ENCODE measurements at regions not wholly inside any gene's neighbourhood (a gene's known extent, or its start where the extent isn't known, plus 50 kb on each side); places are given as distances from the start of the nearest gene placed in this dataset.

DNA sequence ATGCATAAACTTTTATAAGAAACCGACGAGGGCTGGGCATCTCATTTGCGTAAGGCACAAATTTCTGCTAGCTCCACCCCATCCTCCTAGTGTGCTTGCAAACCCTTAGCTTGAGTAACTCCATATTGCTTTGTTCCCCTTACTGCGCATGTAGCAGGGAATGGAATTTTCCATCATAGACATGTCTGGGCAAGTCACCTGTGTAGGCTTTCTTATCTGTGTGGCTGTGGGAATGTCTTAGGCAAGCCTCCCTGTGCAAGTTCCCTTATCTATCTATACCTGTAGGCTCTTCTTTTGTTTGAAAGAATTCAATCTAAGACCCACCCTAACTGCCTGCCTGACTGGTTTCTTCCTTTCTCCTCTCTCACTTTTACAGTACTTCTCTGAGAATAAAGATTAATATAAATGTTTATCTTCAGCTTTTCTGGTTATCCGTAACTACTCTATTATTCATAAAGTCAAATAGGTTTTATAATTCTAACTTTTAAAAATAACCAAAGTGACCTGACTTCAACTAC, 217.6 kb upstream of the FIGN start:
- TF ChIP-seq, protein P1, sequence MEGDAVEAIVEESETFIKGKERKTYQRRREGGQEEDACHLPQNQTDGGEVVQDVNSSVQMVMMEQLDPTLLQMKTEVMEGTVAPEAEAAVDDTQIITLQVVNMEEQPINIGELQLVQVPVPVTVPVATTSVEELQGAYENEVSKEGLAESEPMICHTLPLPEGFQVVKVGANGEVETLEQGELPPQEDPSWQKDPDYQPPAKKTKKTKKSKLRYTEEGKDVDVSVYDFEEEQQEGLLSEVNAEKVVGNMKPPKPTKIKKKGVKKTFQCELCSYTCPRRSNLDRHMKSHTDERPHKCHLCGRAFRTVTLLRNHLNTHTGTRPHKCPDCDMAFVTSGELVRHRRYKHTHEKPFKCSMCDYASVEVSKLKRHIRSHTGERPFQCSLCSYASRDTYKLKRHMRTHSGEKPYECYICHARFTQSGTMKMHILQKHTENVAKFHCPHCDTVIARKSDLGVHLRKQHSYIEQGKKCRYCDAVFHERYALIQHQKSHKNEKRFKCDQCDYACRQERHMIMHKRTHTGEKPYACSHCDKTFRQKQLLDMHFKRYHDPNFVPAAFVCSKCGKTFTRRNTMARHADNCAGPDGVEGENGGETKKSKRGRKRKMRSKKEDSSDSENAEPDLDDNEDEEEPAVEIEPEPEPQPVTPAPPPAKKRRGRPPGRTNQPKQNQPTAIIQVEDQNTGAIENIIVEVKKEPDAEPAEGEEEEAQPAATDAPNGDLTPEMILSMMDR (IDR thresholded peaks at IDR 0.05; ENCODE audit: control insufficient read depth, extremely low read depth, insufficient read depth): no peak
- DNase-seq (ENCODE audit: low read depth): no peak
- H3K4me3 ChIP-seq (ENCODE audit: low read depth, low read length): no peak overlapping the region

DNA sequence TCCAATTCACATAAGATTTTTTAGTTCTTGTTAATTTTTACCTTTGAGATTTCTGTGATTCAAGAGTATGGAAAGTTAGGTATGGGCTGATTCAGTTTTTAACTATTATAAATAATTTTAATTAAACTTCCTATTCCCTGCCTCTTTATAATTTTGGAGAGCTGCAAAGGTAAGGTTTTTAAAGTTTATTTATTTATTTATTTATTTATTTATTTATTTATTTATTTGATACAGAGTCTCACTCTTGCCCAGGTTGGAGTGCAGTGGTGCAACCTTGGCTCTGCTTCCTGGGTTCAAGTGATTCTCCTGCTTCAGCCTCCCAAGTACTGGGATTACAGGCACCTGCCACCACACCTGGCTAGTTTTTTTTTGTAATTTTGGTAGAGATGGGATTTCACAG, 215.5 kb upstream of the FIGN start:
- TF ChIP-seq, protein P1 (IDR thresholded peaks at IDR 0.05; ENCODE audit: control insufficient read depth, extremely low read depth, insufficient read depth): no peak
- DNase-seq (ENCODE audit: low read depth): no peak
- no peak overlapping the region for H3K4me3 ChIP-seq (ENCODE audit: low read depth, low read length)

DNA sequence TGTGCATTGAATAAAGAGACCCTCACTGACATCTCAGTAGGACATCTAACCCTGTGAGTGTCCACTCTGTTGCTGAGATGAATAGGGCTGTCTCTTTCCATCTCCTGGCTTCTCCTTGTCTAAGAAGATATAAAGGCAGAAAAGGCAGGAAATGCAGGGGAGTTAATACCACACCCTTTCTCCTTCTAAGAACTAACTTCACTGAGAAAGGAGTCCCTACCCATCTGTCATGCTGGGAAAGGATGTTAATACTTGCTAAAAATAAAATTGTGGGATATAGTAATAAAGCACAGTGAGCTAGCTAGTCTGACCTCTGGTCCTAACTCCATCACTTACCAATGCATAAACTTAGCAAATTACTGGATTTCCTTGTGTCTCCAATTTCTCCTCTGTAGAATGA, 213.9 kb upstream of the FIGN start:
- no peak for DNase-seq (ENCODE audit: low read depth)
- no peak overlapping the region for H3K4me3 ChIP-seq (ENCODE audit: low read depth, low read length)
- TF ChIP-seq, protein P1 (IDR thresholded peaks at IDR 0.05; ENCODE audit: control insufficient read depth, extremely low read depth, insufficient read depth): no peak

DNA sequence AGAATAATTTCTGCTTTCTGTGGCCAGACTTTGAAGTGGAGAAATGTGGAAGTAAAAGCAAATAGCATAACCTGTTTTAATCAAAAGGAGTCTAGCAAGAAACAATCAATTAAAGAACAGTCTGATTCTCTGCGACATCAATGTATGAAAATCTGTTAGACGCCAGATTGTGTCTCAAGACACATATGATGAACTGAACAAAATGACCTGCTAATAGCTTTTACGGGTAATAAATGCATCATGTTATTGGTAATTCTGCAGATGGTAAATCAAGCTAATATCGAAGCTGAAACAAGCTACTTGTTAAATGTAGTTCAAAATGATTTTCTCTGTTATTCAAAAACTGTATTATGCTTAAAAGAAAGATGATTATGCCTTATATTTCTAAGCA, 208.5 kb upstream of the FIGN start:
- H3K4me3 ChIP-seq (ENCODE audit: low read depth, low read length): no peak overlapping the region
- TF ChIP-seq, protein P1 (IDR thresholded peaks at IDR 0.05; ENCODE audit: control insufficient read depth, extremely low read depth, insufficient read depth): no peak
- DNase-seq (ENCODE audit: low read depth): no peak

DNA sequence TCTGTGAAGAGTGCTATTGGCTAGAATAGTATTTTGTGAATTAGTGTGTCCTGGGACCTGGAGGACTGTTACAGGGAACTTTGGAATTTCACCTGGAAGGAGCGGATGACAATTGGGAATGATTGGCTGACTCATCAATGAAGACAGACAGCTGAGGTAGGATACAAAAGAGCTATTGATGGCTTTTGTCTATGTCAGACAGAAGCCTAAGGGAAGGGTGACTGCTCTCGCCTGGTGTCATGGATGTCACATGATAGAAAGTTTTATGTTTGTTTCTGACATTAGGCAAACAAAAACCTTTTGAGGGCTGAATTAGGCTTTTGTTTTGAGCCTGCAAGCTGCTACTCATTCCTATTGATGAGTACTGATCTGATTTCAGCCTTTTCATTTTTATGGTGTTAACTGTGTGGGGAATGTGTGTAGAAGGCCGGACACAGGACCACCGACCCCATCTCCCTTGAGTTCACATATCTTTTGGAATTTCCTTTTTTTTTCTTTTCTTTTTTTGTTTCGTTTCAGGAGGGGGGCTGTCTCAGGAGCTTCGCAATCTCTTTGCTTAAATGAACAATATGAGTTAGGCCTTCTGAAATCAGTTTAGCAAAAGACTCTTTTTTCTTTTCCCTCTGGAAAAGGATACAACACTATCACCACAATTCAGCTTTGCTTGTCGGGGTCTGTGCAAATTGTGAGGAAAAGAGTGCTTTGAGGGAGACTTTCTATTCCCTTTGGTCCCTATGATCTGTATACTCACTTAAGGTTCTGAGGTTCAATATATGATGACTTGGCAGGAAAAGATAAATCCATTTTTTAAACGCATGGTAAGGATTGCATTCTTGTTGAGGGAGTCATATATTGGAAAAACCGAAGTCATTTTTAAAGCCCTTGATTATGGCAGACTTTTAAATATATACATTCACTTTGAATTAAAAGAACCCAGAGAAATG, 207.9 kb upstream of the FIGN start:
- H3K4me3 ChIP-seq (ENCODE audit: low read depth, low read length): no peak overlapping the region
- no peak for DNase-seq (ENCODE audit: low read depth)
- TF ChIP-seq, protein P1 (IDR thresholded peaks at IDR 0.05; ENCODE audit: control insufficient read depth, extremely low read depth, insufficient read depth): no peak

DNA sequence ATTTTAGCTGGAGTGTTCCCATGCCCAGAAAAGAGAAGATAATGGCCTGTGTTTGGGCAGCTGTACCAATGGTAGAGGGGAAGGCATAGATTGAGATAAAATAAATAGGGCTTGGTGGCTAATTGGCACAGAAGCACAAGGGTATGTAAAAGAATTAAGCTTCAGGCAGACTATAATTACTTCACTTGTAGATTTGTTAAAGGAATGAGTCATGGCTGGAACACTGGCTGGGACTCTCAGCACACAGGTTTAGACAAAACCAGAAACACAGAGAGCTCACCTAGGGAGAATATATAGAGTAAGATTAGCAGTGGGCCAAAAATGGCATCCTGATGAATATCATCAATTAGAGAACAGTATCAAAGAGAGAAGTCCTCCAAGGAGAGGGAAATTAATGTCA, 198.3 kb upstream of the FIGN start:
- TF ChIP-seq, protein P1 (IDR thresholded peaks at IDR 0.05; ENCODE audit: control insufficient read depth, extremely low read depth, insufficient read depth): no peak
- DNase-seq (ENCODE audit: low read depth): no peak
- no peak overlapping the region for H3K4me3 ChIP-seq (ENCODE audit: low read depth, low read length)
